K562 (cell line): ENCODE measurements at regions not wholly inside any gene's neighbourhood (a gene's known extent, or its start where the extent isn't known, plus 50 kb on each side); places are given as distances from the start of the nearest gene placed in this dataset.

ENCODE experiments used
- CCNT2 ChIP-seq: IDR thresholded peaks from 2 replicates; pipeline ENCODE4 v1.6.1; 2011; ENCODE audit warnings: borderline replicate concordance, low read depth, mild to moderate bottlenecking, moderate library complexity, mixed read lengths, low read length; ENCODE audit not compliant: insufficient read length; ENCODE audit errors: extremely low read depth
- CEBPB ChIP-seq: fragments of 450-650 bp; IDR thresholded peaks from 2 replicates; pipeline ENCODE4 v1.6.1; 2016; ENCODE audit warnings: missing genetic modification characterization, missing compliant biosample characterization
- GABPA ChIP-seq: fragments of 200-800 bp; sonication (Bioruptor generic); conservative IDR thresholded peaks from 2 replicates; pipeline ENCODE4 v1.6.1; 2016; ENCODE audit warnings: low read depth, missing genetic modification characterization, missing compliant biosample characterization
- KAT7 ChIP-seq: sonication (generic); formaldehyde crosslinking; IDR thresholded peaks from 2 replicates; pipeline ENCODE4 v1.8.0; 2022; ENCODE audit warnings: missing genetic modification reagents, mild to moderate bottlenecking, borderline replicate concordance
- NRF1 ChIP-seq, 2 experiments: fragments of 450-650 bp; IDR thresholded peaks in 1 of 2; conservative IDR thresholded peaks in 1 of 2; 2 replicates each; pipeline ENCODE4 v1.6.1; 2014; ENCODE audit warnings: mild to moderate bottlenecking in 2 of 2
- PRPF4 ChIP-seq: fragments of 200-400 bp; formaldehyde crosslinking; IDR thresholded peaks from one replicate; pipeline ENCODE4 v1.6.1; 2017; ENCODE audit warnings: low read length, low read depth, mild to moderate bottlenecking; ENCODE audit not compliant: insufficient read depth, poor library complexity, severe bottlenecking
- RAD21 ChIP-seq, 2 experiments: fragments of 250-450 bp in 1 of 2; fragments of 450-650 bp in 1 of 2; sonication (Bioruptor Pico) in 1 of 2; formaldehyde crosslinking in 1 of 2; IDR thresholded peaks in 1 of 2; conservative IDR thresholded peaks in 1 of 2; 2 replicates each; pipeline versions ENCODE4 v1.4.0 to v1.8.0; 2020 to 2022; ENCODE audit warnings: mild to moderate bottlenecking in 2 of 2, moderate library complexity in 1 of 2
- SMARCE1 ChIP-seq: fragments of 450-650 bp; IDR thresholded peaks from 2 replicates; pipeline ENCODE4 v1.7.1; 2016; ENCODE audit warnings: mild to moderate bottlenecking
- ZNF133 ChIP-seq: fragments of 250-450 bp; sonication (Bioruptor Pico); IDR thresholded peaks from 2 replicates; pipeline ENCODE4 v1.4.0; 2020; ENCODE audit warnings: mild to moderate bottlenecking
- ZNF316 ChIP-seq: fragments of 450-650 bp; IDR thresholded peaks from 2 replicates; pipeline ENCODE4 v1.6.1; 2016
- ZNF766 ChIP-seq: fragments of 200-800 bp; sonication (Bioruptor generic); conservative IDR thresholded peaks from 2 replicates; pipeline ENCODE4 v1.6.1; 2016; ENCODE audit warnings: missing genetic modification characterization, missing compliant biosample characterization
- ZNF785 ChIP-seq: fragments of 250-450 bp; sonication (Bioruptor Pico); IDR thresholded peaks from 2 replicates; pipeline ENCODE4 v1.4.0; 2020; ENCODE audit warnings: mild to moderate bottlenecking
- ZZZ3 ChIP-seq: fragments of 450-650 bp; IDR thresholded peaks from 2 replicates; pipeline ENCODE4 v1.6.1; 2016; ENCODE audit warnings: antibody characterized with exemption, mild to moderate bottlenecking, moderate library complexity
- TF ChIP-seq, protein P1 (sequence below): fragments of 450-650 bp; IDR thresholded peaks from 2 replicates; pipeline ENCODE4 v1.6.1; 2016; ENCODE audit warnings: mild to moderate bottlenecking
- TF ChIP-seq, protein P2 (sequence below): fragments of 250-450 bp; sonication (Bioruptor Pico); IDR thresholded peaks from 2 replicates; pipeline ENCODE4 v1.8.0; 2021; ENCODE audit warnings: moderate library complexity, mild to moderate bottlenecking, inconsistent platforms
- TF ChIP-seq, protein P3 (sequence below): fragments of 250-450 bp; sonication (Bioruptor Pico); IDR thresholded peaks from 2 replicates; pipeline ENCODE4 v1.8.0; 2022; ENCODE audit warnings: moderate library complexity, mild to moderate bottlenecking, inconsistent platforms
- TF ChIP-seq, protein P4 (sequence below): fragments of 450-650 bp; formaldehyde crosslinking; conservative IDR thresholded peaks from 2 replicates; pipeline ENCODE4 v1.4.0; 2022; ENCODE audit warnings: mild to moderate bottlenecking, missing genetic modification characterization
- TF ChIP-seq, protein P5 (sequence below), 2 experiments: fragments of 450-650 bp in 1 of 2; sonication (generic) in 1 of 2; formaldehyde crosslinking; conservative IDR thresholded peaks; 2 replicates each; pipeline versions ENCODE4 v1.4.0 to v1.8.1; 2020 to 2022; ENCODE audit warnings: mild to moderate bottlenecking in 1 of 2, missing genetic modification reagents in 1 of 2

DNA sequence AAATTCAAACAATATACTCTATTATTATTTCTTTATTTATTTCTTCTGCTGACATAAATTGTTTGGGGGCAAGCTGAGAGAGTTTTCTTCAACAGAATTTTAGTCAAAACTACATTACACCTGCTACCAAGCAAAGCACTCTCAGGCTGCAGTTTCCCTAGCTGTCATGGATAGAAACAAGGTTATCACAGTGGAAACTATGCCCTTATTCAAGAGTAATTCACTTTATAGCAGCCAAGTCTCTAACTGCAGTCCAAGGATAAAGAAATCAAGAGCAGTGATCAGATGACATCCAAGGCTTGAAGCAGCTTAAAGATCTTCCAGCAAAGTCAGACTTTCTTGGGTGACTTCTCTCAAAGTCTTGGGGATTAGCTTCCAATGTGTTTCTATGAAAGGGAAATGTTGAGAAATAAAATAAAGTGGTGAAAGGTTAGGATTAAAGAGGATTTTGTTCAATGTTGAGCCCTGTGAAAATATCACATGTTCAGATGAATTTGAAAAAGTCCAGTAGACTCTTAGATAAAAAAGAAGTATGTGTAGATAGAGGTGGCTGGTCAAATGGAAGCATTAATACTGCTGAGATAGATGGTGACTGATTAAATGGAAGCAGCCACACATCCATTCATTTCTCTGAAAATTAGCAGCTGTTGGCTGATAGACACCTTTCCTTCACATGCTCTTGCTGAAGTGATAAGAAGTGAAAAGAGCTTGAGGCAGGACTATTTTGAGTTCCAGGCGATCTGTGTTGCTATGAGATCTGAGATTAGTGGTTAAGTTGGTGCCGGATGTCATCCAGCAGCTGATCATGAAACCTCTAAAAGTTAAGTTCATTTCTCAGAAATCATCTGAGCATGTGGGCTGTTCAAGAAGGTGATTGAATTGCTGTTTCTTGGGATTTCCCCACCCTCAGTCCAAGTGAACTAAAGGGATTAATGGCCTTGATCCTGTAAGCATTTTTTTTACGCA lies 257.8 kb upstream of the BTG1 start (continued):
- TF ChIP-seq, protein P1, sequence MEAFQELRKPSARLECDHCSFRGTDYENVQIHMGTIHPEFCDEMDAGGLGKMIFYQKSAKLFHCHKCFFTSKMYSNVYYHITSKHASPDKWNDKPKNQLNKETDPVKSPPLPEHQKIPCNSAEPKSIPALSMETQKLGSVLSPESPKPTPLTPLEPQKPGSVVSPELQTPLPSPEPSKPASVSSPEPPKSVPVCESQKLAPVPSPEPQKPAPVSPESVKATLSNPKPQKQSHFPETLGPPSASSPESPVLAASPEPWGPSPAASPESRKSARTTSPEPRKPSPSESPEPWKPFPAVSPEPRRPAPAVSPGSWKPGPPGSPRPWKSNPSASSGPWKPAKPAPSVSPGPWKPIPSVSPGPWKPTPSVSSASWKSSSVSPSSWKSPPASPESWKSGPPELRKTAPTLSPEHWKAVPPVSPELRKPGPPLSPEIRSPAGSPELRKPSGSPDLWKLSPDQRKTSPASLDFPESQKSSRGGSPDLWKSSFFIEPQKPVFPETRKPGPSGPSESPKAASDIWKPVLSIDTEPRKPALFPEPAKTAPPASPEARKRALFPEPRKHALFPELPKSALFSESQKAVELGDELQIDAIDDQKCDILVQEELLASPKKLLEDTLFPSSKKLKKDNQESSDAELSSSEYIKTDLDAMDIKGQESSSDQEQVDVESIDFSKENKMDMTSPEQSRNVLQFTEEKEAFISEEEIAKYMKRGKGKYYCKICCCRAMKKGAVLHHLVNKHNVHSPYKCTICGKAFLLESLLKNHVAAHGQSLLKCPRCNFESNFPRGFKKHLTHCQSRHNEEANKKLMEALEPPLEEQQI = peak; percentile 98
- TF ChIP-seq NRF1 (conservative IDR thresholded peaks at IDR 0.05 in 1 of 2, IDR thresholded peaks at IDR 0.05 in 1 of 2) (0 out of 4 replicates have a peak, but pooled peaks of 1 of the 2 experiments have one; percentile 30), ZNF766 (CRISPR knock-in tag) (peak; percentile 100), ZNF133 (CRISPR knock-in tag) (no peak), RAD21 (CRISPR knock-in tag; conservative IDR thresholded peaks at IDR 0.05 in 1 of 2, IDR thresholded peaks at IDR 0.05 in 1 of 2) (peak; percentile 57 to 58), PRPF4 (no peak), KAT7 (CRISPR knock-in tag) (no peak), GABPA (tag) (peak; percentile 66), ZZZ3 (no peak), CEBPB (no peak), CCNT2 (peak; percentile 98), ZNF316 (peak; percentile 1; the same call in 1 of the 2 replicates), ZNF785 (CRISPR knock-in tag) (no peak), SMARCE1 (peak; percentile 97)
- TF ChIP-seq, protein P2, sequence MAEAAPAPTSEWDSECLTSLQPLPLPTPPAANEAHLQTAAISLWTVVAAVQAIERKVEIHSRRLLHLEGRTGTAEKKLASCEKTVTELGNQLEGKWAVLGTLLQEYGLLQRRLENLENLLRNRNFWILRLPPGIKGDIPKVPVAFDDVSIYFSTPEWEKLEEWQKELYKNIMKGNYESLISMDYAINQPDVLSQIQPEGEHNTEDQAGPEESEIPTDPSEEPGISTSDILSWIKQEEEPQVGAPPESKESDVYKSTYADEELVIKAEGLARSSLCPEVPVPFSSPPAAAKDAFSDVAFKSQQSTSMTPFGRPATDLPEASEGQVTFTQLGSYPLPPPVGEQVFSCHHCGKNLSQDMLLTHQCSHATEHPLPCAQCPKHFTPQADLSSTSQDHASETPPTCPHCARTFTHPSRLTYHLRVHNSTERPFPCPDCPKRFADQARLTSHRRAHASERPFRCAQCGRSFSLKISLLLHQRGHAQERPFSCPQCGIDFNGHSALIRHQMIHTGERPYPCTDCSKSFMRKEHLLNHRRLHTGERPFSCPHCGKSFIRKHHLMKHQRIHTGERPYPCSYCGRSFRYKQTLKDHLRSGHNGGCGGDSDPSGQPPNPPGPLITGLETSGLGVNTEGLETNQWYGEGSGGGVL (CRISPR knock-in tag) = no peak
- TF ChIP-seq, protein P3, sequence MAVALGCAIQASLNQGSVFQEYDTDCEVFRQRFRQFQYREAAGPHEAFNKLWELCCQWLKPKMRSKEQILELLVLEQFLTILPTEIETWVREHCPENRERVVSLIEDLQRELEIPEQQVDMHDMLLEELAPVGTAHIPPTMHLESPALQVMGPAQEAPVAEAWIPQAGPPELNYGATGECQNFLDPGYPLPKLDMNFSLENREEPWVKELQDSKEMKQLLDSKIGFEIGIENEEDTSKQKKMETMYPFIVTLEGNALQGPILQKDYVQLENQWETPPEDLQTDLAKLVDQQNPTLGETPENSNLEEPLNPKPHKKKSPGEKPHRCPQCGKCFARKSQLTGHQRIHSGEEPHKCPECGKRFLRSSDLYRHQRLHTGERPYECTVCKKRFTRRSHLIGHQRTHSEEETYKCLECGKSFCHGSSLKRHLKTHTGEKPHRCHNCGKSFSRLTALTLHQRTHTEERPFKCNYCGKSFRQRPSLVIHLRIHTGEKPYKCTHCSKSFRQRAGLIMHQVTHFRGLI (CRISPR knock-in tag) = peak; percentile 88; the same call in 1 of the 2 replicates
- TF ChIP-seq, protein P4, sequence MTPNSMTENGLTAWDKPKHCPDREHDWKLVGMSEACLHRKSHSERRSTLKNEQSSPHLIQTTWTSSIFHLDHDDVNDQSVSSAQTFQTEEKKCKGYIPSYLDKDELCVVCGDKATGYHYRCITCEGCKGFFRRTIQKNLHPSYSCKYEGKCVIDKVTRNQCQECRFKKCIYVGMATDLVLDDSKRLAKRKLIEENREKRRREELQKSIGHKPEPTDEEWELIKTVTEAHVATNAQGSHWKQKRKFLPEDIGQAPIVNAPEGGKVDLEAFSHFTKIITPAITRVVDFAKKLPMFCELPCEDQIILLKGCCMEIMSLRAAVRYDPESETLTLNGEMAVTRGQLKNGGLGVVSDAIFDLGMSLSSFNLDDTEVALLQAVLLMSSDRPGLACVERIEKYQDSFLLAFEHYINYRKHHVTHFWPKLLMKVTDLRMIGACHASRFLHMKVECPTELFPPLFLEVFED = 0 out of 2 replicates have a peak, but pooled peaks have one; percentile 49
- TF ChIP-seq, protein P5, sequence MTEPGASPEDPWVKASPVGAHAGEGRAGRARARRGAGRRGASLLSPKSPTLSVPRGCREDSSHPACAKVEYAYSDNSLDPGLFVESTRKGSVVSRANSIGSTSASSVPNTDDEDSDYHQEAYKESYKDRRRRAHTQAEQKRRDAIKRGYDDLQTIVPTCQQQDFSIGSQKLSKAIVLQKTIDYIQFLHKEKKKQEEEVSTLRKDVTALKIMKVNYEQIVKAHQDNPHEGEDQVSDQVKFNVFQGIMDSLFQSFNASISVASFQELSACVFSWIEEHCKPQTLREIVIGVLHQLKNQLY (CRISPR knock-in tag; conservative IDR thresholded peaks at IDR 0.05) = no peak
